Stimulated activated CD8-positive, alpha-beta memory T cell treated with anti-CD3 and anti-CD28 coated beads, Interleukin-2, amount 100 ng/mL, for 1 hour (primary cell): ENCODE measurements at regions not wholly inside any gene's neighbourhood (a gene's known extent, or its start where the extent isn't known, plus 50 kb on each side); places are given as distances from the start of the nearest gene placed in this dataset.

ENCODE experiments used
- DNase-seq, 2 donors: peaks; one replicate each; pipeline ENCODE4 v3.0.0-alpha.2; 2020; ENCODE audit warnings: low read depth in 2 of 2

- DNase-seq = no peak
Observed at GRCh38 chr9:84450029-84450428, 109.5 kb upstream of the SLC28A3 start.

- no peak for DNase-seq
Observed at GRCh38 chr9:84456527-84456926, 116.0 kb upstream of the SLC28A3 start.

- no peak for DNase-seq
Observed at GRCh38 chr9:84460695-84461094, 120.1 kb upstream of the SLC28A3 start.

DNA sequence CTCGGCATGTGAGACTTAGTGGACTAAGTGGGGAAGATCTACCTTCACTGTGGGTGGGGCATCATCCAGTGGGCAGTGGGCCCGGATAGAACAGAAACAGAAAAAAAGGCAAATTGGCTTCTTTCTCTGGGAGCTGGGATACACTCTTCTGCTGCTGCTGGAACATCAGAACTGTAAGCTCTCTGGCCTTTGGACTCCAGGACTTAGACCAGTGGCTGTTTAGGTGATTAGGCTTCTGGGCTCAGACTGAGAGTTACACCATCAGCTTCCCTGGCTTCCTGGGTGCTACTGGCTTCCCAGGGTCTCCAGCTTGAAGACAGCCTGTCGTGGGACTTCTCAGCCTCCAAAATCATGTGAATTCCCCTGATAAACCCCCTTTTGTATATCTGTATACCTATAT is 122.7 kb upstream of the SLC28A3 start:
- no peak for DNase-seq

- DNase-seq = no peak
Observed at GRCh38 chr9:84466580-84467285, 126.2 kb upstream of the SLC28A3 start.

DNA sequence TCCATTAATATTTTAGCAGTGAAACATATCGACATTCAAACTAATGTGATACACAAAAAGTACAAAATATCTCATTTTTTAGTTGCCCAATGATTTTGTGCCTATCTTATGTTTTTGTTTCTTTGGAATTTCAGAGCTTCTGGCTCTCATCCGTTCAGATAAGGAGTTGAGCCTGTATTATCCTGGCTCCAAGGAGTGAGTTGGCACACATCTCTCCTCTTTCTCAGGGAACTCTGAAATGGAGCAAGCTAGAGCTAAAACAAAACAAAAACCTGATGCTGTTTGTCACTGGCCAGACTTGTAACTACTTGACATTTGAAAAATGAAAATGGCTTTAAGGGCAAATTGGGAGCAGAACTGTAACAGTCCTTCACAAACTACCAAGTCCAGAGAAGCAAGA is 131.3 kb upstream of the SLC28A3 start:
- DNase-seq = no peak

GRCh38 chr9:84478996-84479395 is 138.4 kb upstream of the SLC28A3 start:
- DNase-seq = no peak

- DNase-seq = no peak
Observed at GRCh38 chr9:84480071-84480470, 139.5 kb upstream of the SLC28A3 start.

DNA sequence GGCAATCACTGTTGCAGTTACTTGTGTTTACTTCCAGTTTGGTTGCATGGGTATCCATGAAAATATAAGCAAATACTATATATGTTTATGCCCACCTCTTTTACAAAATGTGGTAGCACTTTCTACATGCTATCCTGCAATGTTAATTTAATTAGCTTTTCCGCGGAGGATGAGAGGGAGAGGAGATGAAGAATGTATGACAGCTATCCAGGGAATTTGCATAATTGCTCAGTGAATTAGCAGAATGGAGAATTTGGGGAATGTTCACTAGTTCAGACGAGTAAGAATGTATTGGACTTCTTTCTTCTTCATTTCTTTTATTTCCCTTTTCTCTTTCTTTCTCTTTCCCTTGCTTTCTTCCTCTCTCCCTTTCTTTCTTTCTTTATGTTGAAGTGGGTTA is 140.7 kb upstream of the SLC28A3 start:
- DNase-seq = no peak

DNA sequence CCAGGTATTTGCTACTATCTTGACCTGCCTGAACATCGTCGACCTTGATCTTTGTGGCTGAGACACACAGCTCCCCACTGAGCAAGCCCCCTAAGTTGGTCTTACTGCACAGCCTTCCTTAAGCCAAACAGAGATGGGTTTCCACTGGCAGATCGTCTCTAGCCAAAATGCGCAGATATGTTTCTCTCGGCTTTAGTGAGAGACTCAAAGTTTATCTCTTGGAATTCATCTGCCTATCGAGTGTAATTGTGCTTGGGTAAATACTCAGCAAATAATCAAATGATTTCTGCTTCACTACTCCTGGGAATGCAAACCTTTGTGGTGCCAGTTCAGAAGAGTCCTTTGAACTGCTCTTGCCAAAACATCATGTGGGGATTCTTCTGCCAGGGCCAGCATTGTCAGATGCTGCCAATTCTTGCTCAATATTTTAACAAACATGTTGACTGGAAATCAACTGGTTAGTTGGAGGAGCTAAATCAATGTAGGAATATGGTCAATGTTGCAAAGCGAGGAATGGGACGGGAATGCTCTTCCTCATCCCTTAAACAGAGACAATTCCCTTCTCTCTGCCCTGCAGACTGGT is 141.2 kb upstream of the SLC28A3 start:
- no peak for DNase-seq

GRCh38 chr9:84482607-84483006 is 142.0 kb upstream of the SLC28A3 start:
- no peak for DNase-seq

- DNase-seq = no peak
Observed at GRCh38 chr9:84484172-84484571, 143.6 kb upstream of the SLC28A3 start.

- DNase-seq = no peak
Observed at GRCh38 chr9:84485539-84485938, 145.0 kb upstream of the SLC28A3 start.

GRCh38 chr9:84486663-84487062 is 146.1 kb upstream of the SLC28A3 start:
- DNase-seq = no peak

DNA sequence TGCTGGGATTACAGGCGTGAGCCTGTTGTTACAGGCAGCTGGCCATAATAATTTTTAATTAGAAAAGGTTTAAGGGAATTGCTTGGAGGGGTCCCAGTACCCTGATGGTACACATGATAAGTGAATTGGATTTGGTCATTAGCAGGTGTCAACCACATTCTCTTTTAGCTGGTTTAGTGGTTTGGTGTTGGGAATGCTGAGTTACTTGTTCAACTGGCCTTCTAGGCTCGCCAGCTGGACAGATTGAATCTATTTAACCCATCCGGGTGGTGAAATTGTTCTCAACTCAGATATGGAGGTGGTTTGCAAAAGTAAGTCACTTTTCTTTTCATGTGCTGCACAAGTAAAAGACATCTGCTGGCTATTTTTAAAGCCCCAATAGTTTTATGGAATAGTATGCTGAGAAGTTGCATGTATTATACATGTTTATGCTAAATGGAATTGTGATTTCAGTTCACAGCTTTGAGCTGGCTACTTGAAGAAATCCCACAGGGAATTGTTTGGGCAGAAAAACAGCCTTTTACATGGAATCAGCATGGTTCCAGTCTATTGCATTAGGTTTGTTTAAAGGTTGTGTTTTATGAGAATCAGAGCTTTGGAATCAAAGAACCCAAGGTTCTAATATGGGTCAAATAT is 149.8 kb upstream of the SLC28A3 start:
- no peak for DNase-seq

DNA sequence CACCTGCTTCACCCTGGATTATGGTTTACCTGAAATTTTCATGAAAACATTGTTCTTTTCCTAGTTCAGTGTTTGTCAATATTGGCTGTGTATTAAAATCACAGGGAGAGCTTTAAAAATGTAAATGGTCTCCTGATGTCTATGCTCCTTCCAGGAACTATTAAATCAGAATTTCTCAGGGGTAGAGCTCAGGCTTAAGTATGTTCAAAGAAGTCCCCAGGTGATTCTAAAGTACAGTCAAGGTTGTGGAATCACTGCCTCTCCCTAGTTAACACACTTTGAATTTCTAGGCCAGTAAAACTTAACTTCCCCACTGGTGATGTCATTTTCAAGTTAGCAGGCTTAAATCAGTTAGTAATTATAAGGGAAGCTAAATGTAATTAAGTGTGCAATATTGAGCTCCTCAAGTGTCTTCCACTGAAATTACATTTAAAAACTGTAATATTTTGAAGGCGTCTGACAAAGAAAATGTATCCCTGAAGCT is 150.3 kb upstream of the SLC28A3 start:
- DNase-seq = no peak

GRCh38 chr9:84492366-84493159 is 152.0 kb upstream of the SLC28A3 start:
- no peak for DNase-seq

GRCh38 chr9:84493284-84493947 is 152.9 kb upstream of the SLC28A3 start:
- DNase-seq = no peak

GRCh38 chr9:84499969-84500582 is 159.5 kb upstream of the SLC28A3 start:
- no peak for DNase-seq

GRCh38 chr9:84500826-84501225 is 160.3 kb upstream of the SLC28A3 start:
- DNase-seq = no peak

DNA sequence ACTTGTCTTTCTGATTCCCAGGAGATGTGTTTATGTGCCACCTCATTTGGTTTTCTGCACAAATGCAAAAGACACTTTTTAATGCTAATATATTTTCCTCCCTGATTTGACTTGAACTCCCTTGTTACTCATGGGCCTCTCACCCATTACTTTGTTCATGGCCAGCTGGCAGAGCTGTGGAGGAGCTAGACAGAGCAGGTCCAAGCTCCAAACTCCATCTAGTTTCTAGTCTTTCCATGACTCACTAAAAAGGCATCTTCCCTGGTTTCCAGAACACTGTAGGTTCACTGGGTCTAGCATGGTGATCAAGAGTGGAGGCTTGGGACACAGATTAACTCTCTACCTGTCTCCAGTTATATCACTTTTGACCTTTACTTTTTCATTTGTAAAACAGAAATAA is 161.0 kb upstream of the SLC28A3 start:
- DNase-seq = no peak
